ENCODE measurements at regions not wholly inside any gene's neighbourhood (a gene's known extent, or its start where the extent isn't known, plus 50 kb on each side); places are given as distances from the start of the nearest gene placed in this dataset.

DNA sequence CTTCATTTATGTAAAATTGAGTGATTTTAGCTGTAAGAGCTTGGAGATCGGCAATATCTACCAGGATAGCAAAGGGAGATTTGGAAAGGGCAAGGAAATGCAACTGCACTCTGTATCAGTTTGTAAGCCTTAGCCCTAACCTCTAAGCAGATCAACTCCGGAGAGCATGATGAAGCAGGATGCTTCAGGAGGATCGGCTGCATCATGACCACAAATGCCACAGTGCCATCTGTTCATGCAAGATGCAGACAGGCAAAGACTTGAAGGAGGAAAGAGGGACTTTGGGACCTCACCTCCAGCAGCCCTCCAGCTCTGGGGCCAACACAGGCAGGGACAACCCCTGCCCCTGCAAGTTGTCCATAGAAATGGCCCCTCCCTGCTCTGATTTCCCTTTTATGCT lies 377.6 kb upstream of the GATB start:
- TF ChIP-seq, protein P1, sequence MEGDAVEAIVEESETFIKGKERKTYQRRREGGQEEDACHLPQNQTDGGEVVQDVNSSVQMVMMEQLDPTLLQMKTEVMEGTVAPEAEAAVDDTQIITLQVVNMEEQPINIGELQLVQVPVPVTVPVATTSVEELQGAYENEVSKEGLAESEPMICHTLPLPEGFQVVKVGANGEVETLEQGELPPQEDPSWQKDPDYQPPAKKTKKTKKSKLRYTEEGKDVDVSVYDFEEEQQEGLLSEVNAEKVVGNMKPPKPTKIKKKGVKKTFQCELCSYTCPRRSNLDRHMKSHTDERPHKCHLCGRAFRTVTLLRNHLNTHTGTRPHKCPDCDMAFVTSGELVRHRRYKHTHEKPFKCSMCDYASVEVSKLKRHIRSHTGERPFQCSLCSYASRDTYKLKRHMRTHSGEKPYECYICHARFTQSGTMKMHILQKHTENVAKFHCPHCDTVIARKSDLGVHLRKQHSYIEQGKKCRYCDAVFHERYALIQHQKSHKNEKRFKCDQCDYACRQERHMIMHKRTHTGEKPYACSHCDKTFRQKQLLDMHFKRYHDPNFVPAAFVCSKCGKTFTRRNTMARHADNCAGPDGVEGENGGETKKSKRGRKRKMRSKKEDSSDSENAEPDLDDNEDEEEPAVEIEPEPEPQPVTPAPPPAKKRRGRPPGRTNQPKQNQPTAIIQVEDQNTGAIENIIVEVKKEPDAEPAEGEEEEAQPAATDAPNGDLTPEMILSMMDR (IDR thresholded peaks at IDR 0.05; ENCODE audit: low read length): no peak
- TF ChIP-seq EZH2 (optimal IDR thresholded peaks at IDR 0.05; ENCODE audit: low read depth, low read length) (no peak), EZH2phosphoT487 (IDR thresholded peaks at IDR 0.05; ENCODE audit: low read length) (no peak)
